Stimulated activated CD8-positive, alpha-beta memory T cell treated with anti-CD3 and anti-CD28 coated beads, Interleukin-7, amount 100 ng/mL, for 1 hour (primary cell): ENCODE measurements at regions not wholly inside any gene's neighbourhood (a gene's known extent, or its start where the extent isn't known, plus 50 kb on each side); places are given as distances from the start of the nearest gene placed in this dataset.
"Not testable (repeated sequence)": the region's sequence is repeated elsewhere in the genome, so short reads cannot be mapped to it uniquely, and the experiment has no call there.

Source experiments
- DNase-seq, 2 donors: peaks; one replicate each; pipeline ENCODE4 v3.0.0-alpha.2; 2020; ENCODE audit warnings: low read depth in 2 of 2

DNA sequence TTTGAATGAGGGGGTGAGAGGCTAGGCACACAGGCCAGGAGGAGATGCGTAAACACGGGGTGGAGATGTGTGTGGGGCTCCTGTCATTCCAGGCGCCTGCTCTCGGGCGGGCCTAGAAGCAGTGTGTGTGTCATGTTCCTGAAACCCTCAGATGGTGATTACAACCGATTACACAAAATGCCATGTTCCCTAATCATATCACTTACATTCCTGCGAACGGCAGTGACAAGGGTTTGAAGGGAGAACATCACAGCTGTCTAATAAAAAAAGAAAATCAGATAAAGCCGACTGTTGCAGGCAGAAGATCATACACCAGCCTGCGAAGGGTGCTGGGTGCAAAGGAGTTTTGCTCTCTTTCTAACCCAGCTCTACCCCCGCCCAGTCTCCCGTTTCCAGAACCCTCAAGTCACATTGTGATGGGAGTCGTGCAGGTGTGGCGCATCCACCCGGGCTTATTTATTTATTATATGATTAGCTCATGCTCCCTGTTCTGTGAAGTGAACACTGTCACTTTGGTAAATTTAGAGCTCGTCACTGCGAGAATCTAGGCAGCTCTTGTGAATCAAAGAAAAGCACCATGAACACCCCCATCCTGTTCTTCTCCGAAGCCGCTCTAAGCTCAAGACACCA, 140.3 kb downstream of the NR2F2 start:
- DNase-seq = no peak

DNA sequence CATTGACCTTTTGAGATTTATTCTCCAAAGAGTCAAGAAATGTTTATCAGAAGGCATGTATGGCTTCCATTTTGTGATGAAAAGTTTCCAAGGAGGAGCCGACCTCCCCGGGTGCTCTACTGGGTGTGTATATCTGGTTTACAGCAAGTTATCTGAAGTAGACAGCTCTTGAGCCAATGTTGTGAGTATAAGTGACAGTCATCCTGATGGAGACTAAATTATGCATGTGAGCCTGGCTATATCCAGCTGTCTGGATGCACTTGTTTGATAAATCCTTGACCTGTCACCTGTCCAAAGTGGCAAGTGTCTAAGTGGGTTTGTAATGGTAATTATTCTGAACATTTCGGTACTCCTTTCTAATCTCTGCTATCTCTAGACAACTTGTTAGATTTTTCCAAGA, 142.2 kb downstream of the NR2F2 start:
- no peak for DNase-seq

DNA sequence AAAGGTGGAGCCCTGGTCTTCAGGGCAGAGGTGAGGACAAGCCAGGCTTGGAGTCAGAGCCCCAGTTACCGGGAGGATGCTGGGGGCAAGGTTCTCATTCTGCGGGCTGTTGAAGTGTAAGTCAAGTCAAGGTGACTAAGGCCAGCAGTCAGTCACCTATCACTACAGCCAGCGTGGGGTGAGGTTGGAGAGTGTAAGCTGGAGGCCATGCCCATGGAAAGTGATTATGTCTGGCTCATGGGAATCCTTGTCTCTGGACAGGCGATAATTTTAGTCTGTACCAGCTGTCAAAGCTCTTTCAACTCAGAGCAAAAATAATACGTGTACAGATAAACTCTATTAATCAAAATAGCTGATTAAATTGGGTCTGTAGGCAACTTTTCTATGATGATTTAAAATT, 143.1 kb downstream of the NR2F2 start:
- DNase-seq = no peak

DNA sequence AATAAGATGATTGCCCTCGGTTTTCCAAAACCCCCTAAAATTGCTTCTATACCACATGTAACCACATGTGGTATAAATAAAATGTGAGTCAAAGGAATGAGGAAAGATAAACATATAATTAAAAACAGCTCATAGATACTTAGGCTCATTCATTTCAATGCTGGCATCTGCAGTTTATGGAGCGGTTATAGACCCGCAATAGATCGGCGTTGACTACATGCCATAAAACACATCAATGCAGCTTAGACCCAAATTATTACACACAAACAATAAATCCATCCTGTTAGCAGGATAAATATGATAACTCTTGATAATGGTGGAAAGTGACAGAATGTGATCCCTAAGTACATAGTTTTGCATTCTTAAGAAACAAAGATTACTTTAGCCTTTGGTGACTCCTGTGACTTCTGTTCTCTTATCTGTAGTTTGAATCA, 143.7 kb downstream of the NR2F2 start:
- DNase-seq = no peak

DNA sequence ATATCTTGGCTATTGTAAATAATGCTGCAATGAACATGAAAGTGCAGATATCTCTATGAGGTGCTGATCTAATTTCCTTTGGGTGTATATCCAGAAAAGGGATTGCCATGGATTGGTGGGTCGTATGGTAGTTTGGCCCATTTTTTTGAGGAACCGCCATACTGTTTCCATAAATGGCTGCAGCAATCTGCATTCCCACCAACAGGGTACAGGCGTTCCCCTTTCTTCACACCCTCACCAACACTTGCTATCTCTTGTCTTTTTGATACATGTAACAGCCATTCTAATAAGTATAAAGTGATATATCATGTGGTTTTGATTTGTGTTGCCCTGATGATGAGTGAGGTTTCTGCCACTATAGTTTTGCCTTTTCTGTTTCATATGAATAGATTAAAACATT, 146.7 kb downstream of the NR2F2 start:
- no peak for DNase-seq

DNA sequence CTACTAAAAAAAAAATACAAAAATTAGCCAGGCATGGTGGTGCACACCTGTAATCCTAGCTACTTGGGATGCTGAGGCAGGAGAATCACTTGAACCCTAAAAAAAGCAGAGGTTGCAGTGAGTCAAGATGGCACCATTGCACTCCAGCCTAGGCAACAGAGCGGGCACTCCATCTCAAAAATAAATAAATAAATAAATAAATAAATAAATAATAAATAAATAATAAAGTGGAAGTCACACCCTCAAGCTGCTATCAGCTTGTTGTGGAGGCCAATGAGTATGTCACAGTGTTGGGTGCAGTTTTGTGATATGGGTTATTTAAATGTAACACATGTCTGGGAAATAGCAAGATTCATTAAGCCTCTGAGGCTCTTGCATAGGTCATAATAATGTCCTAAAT, 153.9 kb downstream of the NR2F2 start:
- not testable (repeated sequence) for DNase-seq

DNA sequence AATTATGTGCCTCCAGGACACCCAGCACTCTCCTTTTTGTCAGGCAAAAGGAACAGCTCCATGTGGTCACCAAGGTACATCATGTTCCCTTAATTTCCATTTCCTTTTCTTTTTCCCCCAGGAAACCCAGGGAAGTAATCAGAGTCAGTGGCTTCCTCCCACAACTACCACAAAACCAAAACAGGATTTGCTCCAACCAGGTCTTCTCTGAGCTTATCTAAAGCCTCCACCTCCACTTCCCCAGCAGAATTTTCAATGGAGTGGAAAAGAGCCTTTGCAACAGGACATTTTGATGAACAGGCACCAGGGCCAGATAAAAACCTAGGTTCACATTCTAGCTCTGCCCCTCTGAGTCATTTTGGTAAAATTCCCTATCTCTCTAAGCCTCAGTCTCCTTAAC, 154.3 kb downstream of the NR2F2 start:
- no peak for DNase-seq

DNA sequence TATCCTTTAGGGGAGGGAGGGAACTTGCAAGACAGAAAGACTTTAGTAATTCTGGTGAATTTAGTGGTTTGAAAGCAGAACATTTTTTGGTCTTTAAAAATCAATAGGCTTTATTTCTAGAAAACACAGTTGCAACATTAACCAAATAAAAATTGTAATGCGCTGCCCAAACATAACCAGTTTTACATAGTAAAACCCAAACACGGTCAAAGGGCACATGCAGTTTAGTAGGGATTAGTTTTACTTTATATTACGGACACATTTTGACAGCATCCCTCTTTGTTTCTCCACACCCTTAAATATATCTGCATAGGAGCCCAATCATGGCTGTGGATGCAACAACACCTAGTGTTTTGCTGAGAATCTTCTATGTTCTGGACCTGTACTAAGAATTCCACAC, 156.7 kb downstream of the NR2F2 start:
- no peak for DNase-seq

DNA sequence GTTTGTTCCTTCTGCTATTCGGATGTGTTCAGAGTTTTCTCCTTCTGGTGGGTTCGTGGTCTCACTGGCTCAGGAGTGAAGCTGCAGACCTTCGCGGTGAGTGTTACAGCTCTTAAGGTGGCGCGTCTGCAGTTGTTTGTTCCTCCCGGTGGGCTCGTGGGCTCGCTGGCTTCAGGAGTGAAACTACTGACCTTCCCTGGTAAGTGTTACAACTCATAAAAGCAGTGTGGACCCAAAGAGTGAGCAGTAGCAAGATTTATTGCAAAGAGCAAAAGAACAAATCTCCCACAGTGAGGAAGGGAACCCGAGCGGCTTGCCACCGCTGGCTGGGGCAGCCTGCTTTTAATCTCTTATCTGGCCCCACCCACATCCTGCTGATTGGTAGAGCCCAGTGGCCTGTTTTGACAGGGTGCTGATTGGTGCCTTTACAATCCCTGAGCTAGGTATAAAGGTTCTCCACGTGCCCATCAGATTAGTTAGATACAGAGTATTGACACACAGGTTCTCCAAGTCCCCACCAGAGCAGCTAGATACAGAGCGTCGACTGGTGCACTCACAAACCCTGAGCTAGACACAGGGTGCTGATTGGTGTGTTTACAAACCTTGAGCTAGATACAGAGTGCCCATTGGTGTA, 160.7 kb downstream of the NR2F2 start:
- DNase-seq = not testable (repeated sequence)

DNA sequence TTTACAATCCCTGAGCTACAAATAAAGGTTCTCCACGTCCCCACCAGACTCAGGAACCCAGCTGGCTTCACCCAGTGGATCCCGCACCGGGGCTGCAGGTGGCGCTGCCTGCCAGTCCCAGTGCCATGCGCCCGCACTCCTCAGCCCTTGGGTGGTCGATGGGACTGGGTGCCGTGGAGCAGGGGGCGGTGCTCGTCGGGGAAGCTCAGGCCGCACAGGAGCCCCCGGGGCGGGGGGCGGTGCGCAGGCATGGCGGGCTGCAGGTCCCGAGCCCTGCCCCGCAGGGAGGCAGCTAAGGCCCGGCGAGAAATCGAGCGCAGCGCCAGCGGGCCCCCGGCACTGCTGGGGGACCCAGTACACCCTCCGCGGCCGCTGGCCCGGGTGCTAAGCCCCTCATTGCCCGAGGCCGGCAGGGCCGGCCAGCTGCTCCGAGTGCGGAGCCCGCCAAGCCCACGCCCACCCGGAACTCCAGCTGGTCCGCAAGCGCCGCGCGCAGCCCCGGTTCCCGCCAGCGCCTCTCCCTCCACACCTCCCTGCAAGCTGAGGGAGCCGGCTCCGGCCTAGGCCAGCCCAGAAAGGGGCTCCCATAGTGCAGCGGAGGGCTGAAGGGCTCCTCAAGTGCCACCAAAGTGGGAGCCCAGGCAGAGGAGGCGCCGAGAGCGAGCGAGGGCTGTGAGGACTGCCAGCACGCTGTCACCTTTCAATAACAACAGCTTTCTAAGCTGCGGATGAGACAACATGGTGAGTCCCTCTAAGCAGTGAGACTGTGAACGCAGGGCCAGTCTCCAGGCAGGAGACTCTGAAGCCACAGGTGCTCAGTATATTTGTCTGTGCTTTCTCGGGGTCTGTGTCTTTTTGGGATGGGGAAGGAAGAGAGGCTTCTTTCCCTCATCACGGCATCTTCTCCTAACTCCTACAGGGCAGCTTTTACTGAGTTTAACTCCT, 161.5 kb downstream of the NR2F2 start:
- DNase-seq = not testable (repeated sequence)

DNA sequence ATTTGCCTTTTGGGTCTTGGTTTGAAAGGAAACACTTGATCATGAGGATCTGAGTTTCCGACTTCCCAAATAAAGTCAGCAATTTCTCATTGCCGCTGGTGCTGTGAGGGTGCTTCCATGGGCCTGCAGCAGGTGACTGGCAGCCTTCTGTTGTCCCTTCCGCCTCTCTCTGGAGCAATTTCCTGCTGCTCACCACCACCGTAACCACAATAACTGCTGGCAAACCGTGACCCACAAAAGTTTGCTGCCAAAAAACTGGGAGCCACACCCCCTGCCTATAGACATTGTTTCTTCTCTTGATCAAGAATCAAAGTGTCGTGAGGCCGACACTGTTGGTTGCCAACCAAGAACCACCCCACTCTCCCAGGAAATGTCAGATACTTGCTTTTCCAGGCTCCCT, 164.0 kb downstream of the NR2F2 start:
- no peak for DNase-seq

DNA sequence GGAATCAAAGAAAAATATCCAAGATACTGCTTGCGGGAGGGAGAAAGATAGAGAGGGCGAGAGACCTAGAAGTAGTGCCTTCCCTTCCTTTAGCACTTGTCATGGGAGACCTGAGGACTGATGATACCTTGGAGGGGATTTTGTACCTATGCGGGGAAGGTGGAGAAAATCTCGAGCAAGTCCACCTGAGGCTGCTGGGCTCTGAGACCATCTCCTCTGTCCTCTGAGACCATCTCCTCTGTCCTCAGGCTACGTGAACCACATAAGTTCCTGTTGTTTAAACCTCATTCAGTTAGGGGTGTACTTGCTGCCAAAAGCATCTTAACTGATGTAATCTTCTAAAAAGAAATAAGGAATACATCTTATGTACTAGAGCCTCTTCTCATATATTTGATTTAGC, 164.9 kb downstream of the NR2F2 start:
- no peak for DNase-seq

DNA sequence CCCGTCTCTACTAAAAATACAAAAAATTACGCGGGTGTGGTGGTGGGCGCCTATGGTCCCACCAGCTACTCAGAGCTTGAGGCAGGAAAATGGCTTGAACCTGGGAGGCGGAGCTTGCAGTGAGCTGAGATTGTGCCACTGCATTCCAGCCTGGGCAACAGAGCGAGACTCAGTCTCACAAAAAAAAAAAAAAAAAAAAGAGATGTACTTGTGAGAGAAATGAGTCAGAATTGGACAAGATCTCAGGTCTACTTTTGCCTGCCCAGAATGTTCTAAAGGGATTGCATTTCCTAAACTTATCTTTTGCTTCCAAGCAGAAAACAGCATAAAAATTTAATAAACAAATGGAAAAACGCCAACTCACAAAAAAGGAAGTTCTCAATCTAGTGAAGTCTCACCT, 167.5 kb downstream of the NR2F2 start:
- no peak for DNase-seq

DNA sequence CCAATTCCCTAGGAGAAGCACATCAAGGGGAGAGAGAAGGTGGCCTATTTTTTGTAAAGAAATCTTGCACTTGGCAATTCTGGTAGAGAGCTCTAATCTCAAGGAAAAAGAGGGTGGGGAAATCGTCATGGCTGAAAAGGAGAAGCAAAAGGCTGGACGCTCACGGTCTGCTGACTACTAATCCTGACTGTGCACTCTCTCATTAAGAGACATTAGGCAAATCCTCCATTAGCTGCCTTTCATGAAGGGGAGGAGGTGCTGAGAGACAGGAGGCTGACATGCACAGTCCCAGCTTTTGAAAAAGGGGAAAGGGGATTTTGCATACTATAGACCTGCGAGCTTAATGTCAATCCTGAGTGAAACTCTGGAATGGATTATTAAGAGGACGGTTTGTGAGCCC, 170.0 kb downstream of the NR2F2 start:
- DNase-seq = no peak

DNA sequence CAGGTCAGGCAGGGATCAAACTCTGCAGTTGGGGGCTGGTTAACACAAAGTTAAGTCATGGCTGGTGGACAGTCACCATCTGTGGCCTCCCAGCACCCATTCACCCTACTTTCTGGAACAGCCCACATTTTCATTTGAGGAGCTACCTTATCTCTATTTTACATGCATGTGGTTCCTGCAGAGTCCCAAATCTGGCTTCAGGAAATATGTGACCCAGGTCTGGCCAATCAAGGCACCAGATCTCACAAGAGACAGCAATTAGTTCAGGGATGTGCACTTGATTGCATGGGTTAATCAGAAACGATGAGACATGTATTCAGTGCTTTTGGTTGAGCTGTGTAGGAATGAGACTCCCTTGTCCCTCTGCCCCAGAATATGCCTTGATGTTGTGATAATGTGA, 170.9 kb downstream of the NR2F2 start:
- DNase-seq = no peak

DNA sequence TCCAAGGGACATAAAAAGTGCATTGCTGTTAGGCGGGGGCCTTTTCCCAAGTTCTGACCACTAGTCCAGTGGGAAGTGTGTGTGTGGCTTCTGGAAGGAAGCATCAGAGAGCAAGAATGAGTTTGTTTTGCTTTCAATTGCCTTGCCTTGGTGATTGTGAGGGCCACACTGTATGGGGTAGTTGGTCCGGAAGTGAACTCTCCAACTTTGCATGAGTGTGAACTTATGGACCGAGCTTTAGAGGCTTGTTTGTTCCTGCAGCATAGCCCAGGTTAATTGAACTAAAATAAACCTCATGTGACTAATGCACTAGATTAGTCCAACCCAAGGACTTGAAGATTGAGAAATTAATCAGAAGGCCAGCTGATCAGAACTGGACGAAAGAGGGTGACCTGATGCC, 171.7 kb downstream of the NR2F2 start:
- no peak for DNase-seq

DNA sequence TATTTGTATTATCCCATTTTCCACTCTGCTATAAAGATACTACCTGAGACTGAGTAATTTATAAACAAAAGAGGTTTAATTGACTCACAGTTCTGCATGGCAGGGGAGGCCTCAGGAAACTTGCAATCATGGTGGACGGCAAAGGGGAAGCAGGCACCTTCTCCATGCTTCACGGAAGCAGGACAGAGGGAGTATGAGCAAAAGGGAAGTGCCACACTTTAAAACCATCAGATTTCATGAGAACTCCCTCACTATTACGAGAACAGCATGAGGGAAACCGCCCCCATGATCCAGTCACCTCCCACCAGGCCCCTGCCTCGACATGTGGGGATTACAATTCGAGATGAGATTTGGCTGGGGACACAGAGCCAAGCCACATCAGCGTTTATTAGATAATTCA, 172.8 kb downstream of the NR2F2 start:
- DNase-seq = no peak

DNA sequence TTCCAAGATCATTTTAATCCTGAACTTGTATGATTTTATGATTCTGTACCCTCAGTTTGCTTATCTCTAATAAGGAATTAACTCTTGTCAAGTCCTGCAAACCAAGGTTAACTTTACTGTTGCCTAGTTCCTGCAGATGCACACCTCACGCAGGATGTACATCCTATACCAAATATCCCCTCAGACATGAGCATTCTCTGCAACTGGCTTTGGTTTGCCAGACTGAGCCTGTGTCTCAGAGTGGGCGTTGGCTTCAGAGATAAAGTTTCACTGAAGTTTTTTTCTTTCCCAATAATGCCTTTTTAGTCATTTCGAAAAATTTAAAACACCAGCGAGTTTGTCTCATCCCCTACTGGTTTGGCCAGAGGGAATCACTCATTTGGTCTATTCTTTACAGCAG, 173.9 kb downstream of the NR2F2 start:
- no peak for DNase-seq

DNA sequence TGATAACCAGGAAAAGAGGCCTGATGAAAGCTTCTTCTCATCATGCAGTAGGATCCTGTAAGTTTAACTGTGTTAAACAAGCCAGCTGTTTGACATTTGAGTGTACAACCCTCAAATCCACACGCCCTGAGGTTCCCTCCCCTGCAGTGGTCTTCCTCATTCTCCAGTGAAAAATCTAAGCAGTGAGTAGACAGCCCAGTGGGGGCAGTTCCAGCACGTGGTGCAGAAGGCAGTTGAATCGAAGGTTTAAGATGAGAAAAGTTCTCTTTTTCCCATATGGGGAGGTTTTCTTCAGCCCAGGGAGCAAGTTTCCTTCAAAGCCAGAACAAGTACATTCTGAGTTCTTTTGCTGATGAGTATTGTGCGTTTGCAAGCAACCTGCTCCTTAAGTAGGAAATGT, 174.5 kb downstream of the NR2F2 start:
- no peak for DNase-seq

DNA sequence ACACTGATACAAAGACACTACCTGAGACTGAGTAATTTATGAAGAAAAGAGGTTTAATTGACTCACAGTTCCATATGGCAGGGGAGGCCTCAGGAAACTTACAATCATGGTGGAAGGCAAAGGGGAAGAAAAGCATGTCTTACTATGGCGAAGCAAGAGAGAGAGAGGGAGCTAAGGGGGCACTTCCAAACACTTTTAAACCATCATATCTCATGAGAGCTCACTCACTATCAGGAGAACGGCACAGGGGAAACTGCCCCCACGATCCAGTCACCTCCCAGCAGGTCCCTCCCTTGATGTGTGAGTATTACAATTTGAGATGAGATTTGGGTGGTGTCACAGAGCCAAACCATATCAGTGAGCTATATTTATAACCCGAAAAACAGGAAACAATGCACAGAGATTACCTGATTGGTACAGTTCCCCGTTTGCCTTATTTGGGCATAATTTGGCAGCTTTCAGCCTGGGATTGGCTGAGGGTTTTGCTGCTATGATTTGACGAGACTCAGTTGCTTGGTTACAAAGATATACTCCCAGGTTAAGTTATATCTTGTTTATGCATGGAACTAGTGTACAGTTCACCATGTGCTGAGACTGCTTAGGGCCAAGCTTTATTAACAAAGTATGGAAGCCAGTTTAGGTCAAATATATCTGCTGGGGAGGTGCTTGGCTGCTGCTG, 184.2 kb downstream of the NR2F2 start:
- no peak for DNase-seq

DNA sequence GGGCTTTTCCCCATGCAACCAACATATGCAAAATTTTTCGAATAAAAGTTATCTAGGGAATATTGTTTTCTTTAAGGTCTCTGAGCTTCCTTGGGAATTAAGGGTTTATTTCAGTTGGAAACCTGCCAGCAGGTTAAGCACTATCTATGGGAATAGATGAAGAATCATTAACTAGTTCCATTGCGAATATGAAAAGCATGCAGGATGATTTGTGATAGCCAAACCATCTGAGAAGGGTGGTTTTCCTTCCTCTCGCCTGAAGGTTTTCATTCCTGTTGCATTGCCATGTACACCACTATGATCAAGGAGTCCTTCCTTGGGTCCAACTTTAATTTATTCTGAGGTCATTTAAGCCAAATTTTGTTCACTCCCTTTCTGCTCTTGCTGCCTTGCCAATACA, 184.9 kb downstream of the NR2F2 start:
- DNase-seq = no peak

DNA sequence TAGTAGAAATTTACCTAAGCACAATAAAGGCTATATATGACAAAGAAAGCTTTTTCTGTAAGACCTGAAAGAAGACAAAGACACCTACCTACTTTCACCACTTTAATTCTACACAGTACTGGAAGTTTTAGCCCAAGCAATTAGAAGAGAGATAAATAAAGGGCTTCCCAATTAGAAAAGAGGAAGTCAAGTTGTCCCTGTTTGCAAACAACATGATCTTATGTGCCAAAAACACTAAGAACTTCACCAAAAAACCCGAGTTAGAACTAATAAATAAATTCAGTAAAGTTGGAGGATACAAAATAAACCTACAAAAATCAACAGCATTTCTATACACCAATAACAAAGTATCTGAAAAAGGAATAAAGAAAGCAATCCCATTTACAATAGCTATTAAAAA, 190.9 kb downstream of the NR2F2 start:
- DNase-seq = no peak
